ENCODE measurements at regions not wholly inside any gene's neighbourhood (a gene's known extent, or its start where the extent isn't known, plus 50 kb on each side); places are given as distances from the start of the nearest gene placed in this dataset.

DNA sequence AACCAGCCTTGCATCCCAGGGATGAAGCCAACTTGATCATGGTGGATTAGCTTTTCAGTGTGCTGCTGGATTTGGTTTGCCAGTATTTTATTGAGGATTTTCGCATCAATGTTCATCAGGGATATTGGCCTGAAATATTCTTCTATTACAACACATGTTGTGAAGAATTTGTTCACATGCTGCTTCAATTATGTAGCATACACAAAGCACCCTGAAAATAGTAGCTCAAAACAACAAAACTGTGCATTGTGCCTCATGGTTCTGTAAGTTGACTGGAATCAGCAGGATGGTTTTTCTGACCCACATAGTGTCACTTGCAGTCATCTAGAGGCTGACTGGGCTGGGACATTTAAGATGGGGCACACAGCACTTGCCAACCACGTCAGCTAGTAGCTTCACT lies 193.9 kb downstream of the SYK start:
- TF ChIP-seq POLR2AphosphoS5 (IDR thresholded peaks at IDR 0.05) (no peak), POLR2A (IDR thresholded peaks at IDR 0.05) (no peak)
- TF ChIP-seq, protein P1, sequence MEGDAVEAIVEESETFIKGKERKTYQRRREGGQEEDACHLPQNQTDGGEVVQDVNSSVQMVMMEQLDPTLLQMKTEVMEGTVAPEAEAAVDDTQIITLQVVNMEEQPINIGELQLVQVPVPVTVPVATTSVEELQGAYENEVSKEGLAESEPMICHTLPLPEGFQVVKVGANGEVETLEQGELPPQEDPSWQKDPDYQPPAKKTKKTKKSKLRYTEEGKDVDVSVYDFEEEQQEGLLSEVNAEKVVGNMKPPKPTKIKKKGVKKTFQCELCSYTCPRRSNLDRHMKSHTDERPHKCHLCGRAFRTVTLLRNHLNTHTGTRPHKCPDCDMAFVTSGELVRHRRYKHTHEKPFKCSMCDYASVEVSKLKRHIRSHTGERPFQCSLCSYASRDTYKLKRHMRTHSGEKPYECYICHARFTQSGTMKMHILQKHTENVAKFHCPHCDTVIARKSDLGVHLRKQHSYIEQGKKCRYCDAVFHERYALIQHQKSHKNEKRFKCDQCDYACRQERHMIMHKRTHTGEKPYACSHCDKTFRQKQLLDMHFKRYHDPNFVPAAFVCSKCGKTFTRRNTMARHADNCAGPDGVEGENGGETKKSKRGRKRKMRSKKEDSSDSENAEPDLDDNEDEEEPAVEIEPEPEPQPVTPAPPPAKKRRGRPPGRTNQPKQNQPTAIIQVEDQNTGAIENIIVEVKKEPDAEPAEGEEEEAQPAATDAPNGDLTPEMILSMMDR (IDR thresholded peaks at IDR 0.05) = no peak

Measured in breast epithelium (tissue), 3 donors.